GM19397 (cell line): ENCODE measurements at regions not wholly inside any gene's neighbourhood (a gene's known extent, or its start where the extent isn't known, plus 50 kb on each side); places are given as distances from the start of the nearest gene placed in this dataset.

Experiments used
- ATAC-seq: cut with Tn5 transposase; IDR thresholded peaks from one replicate; pipeline ENCODE4 v1.9.1; 2021; ENCODE audit warnings: mild to moderate bottlenecking, moderate library complexity; ENCODE audit not compliant: unreplicated experiment

- no peak for ATAC-seq
These were observed 443.8 kb upstream of the TGFBR2 start for GRCh38 chr3:30162579-30162978.

- no peak for ATAC-seq
These were observed 439.9 kb upstream of the TGFBR2 start for GRCh38 chr3:30166535-30166934.

- no peak for ATAC-seq
These were observed 438.8 kb upstream of the TGFBR2 start for GRCh38 chr3:30167541-30168011.

- ATAC-seq, result no peak
These were observed 436.9 kb upstream of the TGFBR2 start for GRCh38 chr3:30169487-30169886.

- ATAC-seq, result no peak
These were observed 435.5 kb upstream of the TGFBR2 start for GRCh38 chr3:30170681-30171438.

- no peak for ATAC-seq
These were observed 432.0 kb upstream of the TGFBR2 start for GRCh38 chr3:30174357-30174756.

GRCh38 chr3:30180310-30181177, 425.9 kb upstream of the TGFBR2 start:
- no peak for ATAC-seq

- no peak for ATAC-seq
These were observed 425.3 kb upstream of the TGFBR2 start for GRCh38 chr3:30181178-30181465.

- no peak for ATAC-seq
These were observed 424.8 kb upstream of the TGFBR2 start for GRCh38 chr3:30181581-30181980.

GRCh38 chr3:30183421-30183820, 423.0 kb upstream of the TGFBR2 start:
- no peak for ATAC-seq

- no peak for ATAC-seq
These were observed 422.1 kb upstream of the TGFBR2 start for GRCh38 chr3:30184091-30184810.

- ATAC-seq, result no peak
These were observed 420.5 kb upstream of the TGFBR2 start for GRCh38 chr3:30185872-30186271.

- ATAC-seq, result no peak
These were observed 419.6 kb upstream of the TGFBR2 start for GRCh38 chr3:30186741-30187219.

- ATAC-seq, result no peak
These were observed 419.0 kb upstream of the TGFBR2 start for GRCh38 chr3:30187366-30187765.

- no peak for ATAC-seq
These were observed 417.7 kb upstream of the TGFBR2 start for GRCh38 chr3:30188713-30189112.

GRCh38 chr3:30189900-30190299, 416.5 kb upstream of the TGFBR2 start:
- ATAC-seq, result no peak

GRCh38 chr3:30193625-30194044, 412.8 kb upstream of the TGFBR2 start:
- no peak for ATAC-seq

GRCh38 chr3:30195352-30195751, 411.0 kb upstream of the TGFBR2 start:
- ATAC-seq, result no peak

- no peak for ATAC-seq
These were observed 408.2 kb upstream of the TGFBR2 start for GRCh38 chr3:30198162-30198561.

- no peak for ATAC-seq
These were observed 407.2 kb upstream of the TGFBR2 start for GRCh38 chr3:30199096-30199759.

- ATAC-seq, result no peak
These were observed 406.5 kb upstream of the TGFBR2 start for GRCh38 chr3:30199855-30200254.
